B cell (primary cell): ENCODE measurements at regions not wholly inside any gene's neighbourhood (a gene's known extent, or its start where the extent isn't known, plus 50 kb on each side); places are given as distances from the start of the nearest gene placed in this dataset.

Experiments
- ATAC-seq: fragments of 200-7000 bp; cut with Tn5 transposase; one replicate; pipeline ENCODE4 v1.10.0; 2021; ENCODE audit warnings: low read depth, mild to moderate bottlenecking, moderate number of reproducible peaks, moderate library complexity
- CTCF ChIA-PET: fragments of 350-600 bp; sonication (Branson Sonifier 250); formaldehyde crosslinking; loops from one replicate; lab custom pipeline; 2021; ENCODE audit warnings: antibody characterized with exemption, inconsistent platforms; lab: Charles Lee
- POLR2A ChIA-PET: fragments of 350-600 bp; sonication (Branson Sonifier 250); formaldehyde crosslinking; loops from one replicate; lab custom pipeline; 2021; ENCODE audit warnings: antibody characterized with exemption; lab: Charles Lee
- DNase-seq: peaks from one replicate; pipeline ENCODE4 v3.0.0; 2013
- H2AFZ ChIP-seq: 2 replicates; pipeline ENCODE4 v1.6.1; 2012; ENCODE audit warnings: mild to moderate bottlenecking, low read depth, low read length; ENCODE audit not compliant: insufficient read depth, poor library complexity, severe bottlenecking
- H3K27ac ChIP-seq, 2 donors: 1 replicate in 1 of 2; 2 replicates in 1 of 2; pipeline ENCODE4 v1.5.1; 2012 to 2013; ENCODE audit warnings: low read length in 2 of 2, mild to moderate bottlenecking in 2 of 2, moderate library complexity in 1 of 2
- H3K27me3 ChIP-seq, 4 experiments: fragments of 200-600 bp in 1 of 4; sonication (generic) in 1 of 4; replicated peaks in 1 of 4; 1 replicate in 2 of 4; 2 replicates in 2 of 4; pipeline versions ENCODE4 v1.6.1 to v1.7.0; 2013 to 2016; ENCODE audit warnings: low read length in 3 of 4, mild to moderate bottlenecking in 2 of 4, mixed read lengths in 1 of 4, moderate library complexity in 1 of 4; ENCODE audit not compliant: insufficient read depth in 4 of 4, control insufficient read depth in 3 of 4; ENCODE audit errors: control extremely low read depth in 1 of 4
- H3K36me3 ChIP-seq, 2 experiments: replicated peaks in 1 of 2; 1 replicate in 1 of 2; 2 replicates in 1 of 2; pipeline versions ENCODE4 v1.6.1 to v1.7.1; 2013; ENCODE audit warnings: low read length in 1 of 2; ENCODE audit not compliant: insufficient read depth in 2 of 2, control insufficient read depth in 1 of 2; ENCODE audit errors: control extremely low read depth in 1 of 2, extremely low read depth in 1 of 2
- H3K4me1 ChIP-seq, 2 donors: fragments of 200-600 bp in 1 of 2; sonication (generic) in 1 of 2; 1 replicate in 1 of 2; 2 replicates in 1 of 2; pipeline versions ENCODE4 v1.5.1 to v1.6.1; 2013 to 2017; ENCODE audit warnings: low read length in 2 of 2; ENCODE audit not compliant: control insufficient read depth in 2 of 2, insufficient read depth in 2 of 2
- H3K4me2 ChIP-seq: replicated peaks from 2 replicates; pipeline ENCODE3; 2012; ENCODE audit warnings: mild to moderate bottlenecking, low read depth, low read length; ENCODE audit not compliant: poor library complexity, severe bottlenecking
- H3K4me3 ChIP-seq, 5 experiments: fragments of 200-600 bp in 1 of 5; sonication (generic) in 1 of 5; 1 replicate in 3 of 5; 2 replicates in 2 of 5; pipeline versions ENCODE4 v1.5.1 to v1.7.0; 2011 to 2016; ENCODE audit warnings: low read length in 4 of 5, mild to moderate bottlenecking in 4 of 5, low read depth in 2 of 5, control low read depth in 1 of 5, moderate library complexity in 1 of 5; ENCODE audit not compliant: insufficient read depth in 1 of 5; ENCODE audit errors: control extremely low read depth in 1 of 5, extremely low read depth in 1 of 5
- H3K79me2 ChIP-seq: fragments of 200-600 bp; sonication (generic); one replicate; pipeline ENCODE4 v1.6.0; 2016; ENCODE audit warnings: low read length; ENCODE audit not compliant: control insufficient read depth, insufficient read depth
- H3K9ac ChIP-seq: fragments of 200-600 bp; sonication (generic); 2 replicates; pipeline ENCODE4 v1.6.1; 2017; ENCODE audit warnings: mild to moderate bottlenecking, low read length, moderate library complexity
- H3K9me3 ChIP-seq, 3 donors: one replicate each; pipeline versions ENCODE4 v1.6.1 to v1.7.1; 2013; ENCODE audit warnings: low read length in 2 of 3; ENCODE audit not compliant: control insufficient read depth in 2 of 3, insufficient read depth in 1 of 3; ENCODE audit errors: control extremely low read depth in 1 of 3
- H4K20me1 ChIP-seq: 2 replicates; pipeline ENCODE4 v1.6.0; 2012; ENCODE audit warnings: mild to moderate bottlenecking, low read length; ENCODE audit not compliant: insufficient read depth, control insufficient read depth, poor library complexity, severe bottlenecking
- H3K27ac Mint-ChIP-seq: one replicate; pipeline ENCODE4 v1.8.0; 2021; ENCODE audit warnings: mixed read lengths
- H3K27me3 Mint-ChIP-seq: one replicate; pipeline ENCODE4 v1.8.0; 2021; ENCODE audit warnings: mixed read lengths
- H3K4me1 Mint-ChIP-seq: one replicate; pipeline ENCODE4 v1.8.0; 2021; ENCODE audit warnings: mixed read lengths
- H3K4me3 Mint-ChIP-seq: one replicate; pipeline ENCODE4 v1.8.0; 2021; ENCODE audit warnings: mixed read lengths
- H3K9me3 Mint-ChIP-seq: one replicate; pipeline ENCODE4 v1.8.0; 2022; ENCODE audit warnings: mixed read lengths; ENCODE audit not compliant: insufficient read depth
- EZH2 ChIP-seq: IDR thresholded peaks from 2 replicates; pipeline ENCODE4 v1.6.1; 2012; ENCODE audit warnings: borderline replicate concordance, low read depth, mild to moderate bottlenecking, moderate library complexity, low read length; ENCODE audit not compliant: insufficient read depth, poor library complexity, severe bottlenecking
- WGBS: methylation state at CpG from one replicate; pipeline ENCODE4 v1.1.5; 2013; ENCODE audit warnings: missing lambda C conversion rate; ENCODE audit not compliant: insufficient coverage; 5-methylcytosine and 5-hydroxymethylcytosine counted together
- intact Hi-C: fragments of 100-400 bp; cut with micrococcal nuclease; formaldehyde crosslinking; loops from one replicate; pipeline ENCODE4 v1.10.0; 2022
- TF ChIP-seq, protein P1 (sequence below): fragments of 200-600 bp; IDR thresholded peaks from one replicate; pipeline ENCODE4 v1.8.0; 2022; ENCODE audit warnings: antibody characterized with exemption, mild to moderate bottlenecking

- DNase-seq (no peak), ATAC-seq (no peak)
- Mint-ChIP-seq H3K4me3 (no peak overlapping the region), H3K27me3 (peaks cover 10% of the 10 kb centered on the region), H3K4me1 (no peaks in the 10 kb centered on the region), H3K9me3 (peaks cover 8% of the 10 kb centered on the region), H3K27ac (no peak overlapping the region)
- H4K20me1 ChIP-seq, result no peaks in the 10 kb centered on the region
- H3K9me3 ChIP-seq, result peaks cover 0 to 1% (median 0%) of the 10 kb centered on the region in 3 donors
- no peaks in the 10 kb centered on the region for H3K36me3 ChIP-seq
- intact Hi-C loops, result no loop called here
- no peaks in the 10 kb centered on the region for H3K27me3 ChIP-seq
- no peak overlapping the region for H3K4me3 ChIP-seq
- no peak overlapping the region for H3K4me2 ChIP-seq
- no peak overlapping the region for H3K27ac ChIP-seq
- H2AFZ ChIP-seq, result no peak overlapping the region
- no peak overlapping the region for H3K9ac ChIP-seq
- no peaks in the 10 kb centered on the region for H3K79me2 ChIP-seq
- no peaks in the 10 kb centered on the region for H3K4me1 ChIP-seq
- TF ChIP-seq, protein P1, sequence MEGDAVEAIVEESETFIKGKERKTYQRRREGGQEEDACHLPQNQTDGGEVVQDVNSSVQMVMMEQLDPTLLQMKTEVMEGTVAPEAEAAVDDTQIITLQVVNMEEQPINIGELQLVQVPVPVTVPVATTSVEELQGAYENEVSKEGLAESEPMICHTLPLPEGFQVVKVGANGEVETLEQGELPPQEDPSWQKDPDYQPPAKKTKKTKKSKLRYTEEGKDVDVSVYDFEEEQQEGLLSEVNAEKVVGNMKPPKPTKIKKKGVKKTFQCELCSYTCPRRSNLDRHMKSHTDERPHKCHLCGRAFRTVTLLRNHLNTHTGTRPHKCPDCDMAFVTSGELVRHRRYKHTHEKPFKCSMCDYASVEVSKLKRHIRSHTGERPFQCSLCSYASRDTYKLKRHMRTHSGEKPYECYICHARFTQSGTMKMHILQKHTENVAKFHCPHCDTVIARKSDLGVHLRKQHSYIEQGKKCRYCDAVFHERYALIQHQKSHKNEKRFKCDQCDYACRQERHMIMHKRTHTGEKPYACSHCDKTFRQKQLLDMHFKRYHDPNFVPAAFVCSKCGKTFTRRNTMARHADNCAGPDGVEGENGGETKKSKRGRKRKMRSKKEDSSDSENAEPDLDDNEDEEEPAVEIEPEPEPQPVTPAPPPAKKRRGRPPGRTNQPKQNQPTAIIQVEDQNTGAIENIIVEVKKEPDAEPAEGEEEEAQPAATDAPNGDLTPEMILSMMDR, result no peak
- TF ChIP-seq EZH2, result no peak
- CTCF ChIA-PET, result no interaction called here
- no CpG with 5 or more reads among the region's 1 CpG for WGBS
- POLR2A ChIA-PET, result no interaction called here
These were observed 201.7 kb downstream of the TXNL1 start for GRCh38 chr18:56436651-56437050.

DNA sequence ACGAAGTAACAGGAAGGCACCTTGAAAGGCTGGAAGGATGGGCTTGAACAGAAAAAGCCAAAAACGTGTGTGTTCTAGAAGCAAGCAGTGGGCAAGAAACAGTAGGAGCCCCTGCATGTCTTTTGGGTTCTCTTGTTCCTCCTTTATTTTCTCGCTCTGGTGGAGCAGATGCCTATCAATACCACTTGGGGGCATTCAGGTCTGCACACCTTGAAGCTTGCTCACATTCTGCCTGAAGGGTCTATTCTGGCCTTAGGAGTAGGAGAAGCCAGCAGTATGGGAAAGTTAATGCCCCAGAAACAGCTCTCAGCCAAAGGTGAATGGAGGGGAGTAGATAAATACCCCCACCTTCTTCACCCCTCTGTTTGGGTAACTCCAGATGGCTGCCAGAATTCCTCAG lies 204.5 kb downstream of the TXNL1 start:
- ChIA-PET CTCF (no interaction called here), POLR2A (no interaction called here)
- Histone ChIP-seq H3K27ac (no peak overlapping the region), H3K4me2 (no peak overlapping the region), H2AFZ (no peak overlapping the region), H3K36me3 (no peaks in the 10 kb centered on the region), H3K4me3 (no peak overlapping the region), H4K20me1 (no peaks in the 10 kb centered on the region), H3K4me1 (no peaks in the 10 kb centered on the region), H3K79me2 (no peaks in the 10 kb centered on the region), H3K9ac (no peak overlapping the region), H3K27me3 (no peaks in the 10 kb centered on the region), H3K9me3 (peaks cover 0 to 1% (median 0%) of the 10 kb centered on the region in 3 donors)
- no peaks in the 10 kb centered on the region for H3K4me1 Mint-ChIP-seq
- intact Hi-C loops, result no loop called here
- DNase-seq (no peak), ATAC-seq (no peak)
- H3K27me3 Mint-ChIP-seq, result peaks cover 4% of the 10 kb centered on the region
- 81% methylated on average over 3 of the region's 3 CpGs for WGBS
- no peak for TF ChIP-seq EZH2
- TF ChIP-seq, protein P1, result no peak
- no peaks in the 10 kb centered on the region for H3K9me3 Mint-ChIP-seq
- H3K27ac Mint-ChIP-seq, result no peak overlapping the region
- H3K4me3 Mint-ChIP-seq, result no peak overlapping the region
